K562 (cell line): ENCODE measurements at regions not wholly inside any gene's neighbourhood (a gene's known extent, or its start where the extent isn't known, plus 50 kb on each side); places are given as distances from the start of the nearest gene placed in this dataset.

ENCODE experiments used
- EHMT2 ChIP-seq: fragments of 450-650 bp; IDR thresholded peaks from 2 replicates; pipeline ENCODE4 v1.6.1; 2018; ENCODE audit warnings: antibody characterized with exemption
- ETS2 ChIP-seq: IDR thresholded peaks from 2 replicates; pipeline ENCODE4 v1.6.1; 2016; ENCODE audit warnings: borderline replicate concordance, missing genetic modification characterization, mild to moderate bottlenecking, moderate library complexity, missing compliant biosample characterization; ENCODE audit not compliant: poor library complexity, severe bottlenecking
- IFI16 ChIP-seq: fragments of 250-450 bp; sonication (Bioruptor Pico); IDR thresholded peaks from 2 replicates; pipeline ENCODE4 v2.1.2; 2022; ENCODE audit warnings: mild to moderate bottlenecking, inconsistent platforms
- STAT6 ChIP-seq: sonication (generic); formaldehyde crosslinking; IDR thresholded peaks from 2 replicates; pipeline ENCODE4 v1.8.1; 2023; ENCODE audit warnings: mild to moderate bottlenecking, missing genetic modification reagents
- ZKSCAN3 ChIP-seq: fragments of 250-450 bp; sonication (Bioruptor Pico); IDR thresholded peaks from 2 replicates; pipeline ENCODE4 v1.4.0; 2020
- TF ChIP-seq, protein P1 (sequence below), 3 experiments: IDR thresholded peaks in 2 of 3; conservative IDR thresholded peaks in 1 of 3; 2 replicates each; pipeline ENCODE4 v1.5.1; 2011 to 2012; ENCODE audit warnings: low read length in 3 of 3, mild to moderate bottlenecking in 3 of 3, control low read depth in 2 of 3, improper control_type of control experiment in 1 of 3, inconsistent platforms in 1 of 3, low read depth in 1 of 3, mixed read lengths in 1 of 3, moderate library complexity in 1 of 3; ENCODE audit not compliant: insufficient read depth in 2 of 3
- TF ChIP-seq, protein P2 (sequence below), 2 experiments: fragments of 450-650 bp; formaldehyde crosslinking in 1 of 2; IDR thresholded peaks; 2 replicates each; pipeline versions ENCODE4 v1.4.0 to v1.6.1; 2014 to 2020; ENCODE audit warnings: mild to moderate bottlenecking in 2 of 2, borderline replicate concordance in 1 of 2, low read depth in 1 of 2

DNA sequence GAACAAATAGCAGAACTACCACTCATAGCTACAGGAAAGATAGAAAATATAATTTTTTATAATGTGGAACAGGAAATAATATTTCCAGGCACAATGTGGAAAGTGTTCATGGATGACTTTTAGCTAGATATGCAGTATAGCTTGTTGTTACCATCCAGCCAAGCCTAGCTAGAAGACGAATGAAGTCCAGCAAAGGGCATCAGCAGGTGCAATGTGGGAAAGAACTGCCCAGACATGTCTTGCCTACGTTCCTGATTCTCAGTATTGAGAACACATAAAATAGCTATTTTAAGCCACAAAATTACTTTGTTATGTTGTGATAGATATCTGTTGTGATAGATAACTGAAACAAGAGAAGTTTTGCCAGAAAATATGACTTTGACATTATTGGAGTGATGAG is 1690.0 kb upstream of the LRRTM3 start:
- TF ChIP-seq, protein P1, sequence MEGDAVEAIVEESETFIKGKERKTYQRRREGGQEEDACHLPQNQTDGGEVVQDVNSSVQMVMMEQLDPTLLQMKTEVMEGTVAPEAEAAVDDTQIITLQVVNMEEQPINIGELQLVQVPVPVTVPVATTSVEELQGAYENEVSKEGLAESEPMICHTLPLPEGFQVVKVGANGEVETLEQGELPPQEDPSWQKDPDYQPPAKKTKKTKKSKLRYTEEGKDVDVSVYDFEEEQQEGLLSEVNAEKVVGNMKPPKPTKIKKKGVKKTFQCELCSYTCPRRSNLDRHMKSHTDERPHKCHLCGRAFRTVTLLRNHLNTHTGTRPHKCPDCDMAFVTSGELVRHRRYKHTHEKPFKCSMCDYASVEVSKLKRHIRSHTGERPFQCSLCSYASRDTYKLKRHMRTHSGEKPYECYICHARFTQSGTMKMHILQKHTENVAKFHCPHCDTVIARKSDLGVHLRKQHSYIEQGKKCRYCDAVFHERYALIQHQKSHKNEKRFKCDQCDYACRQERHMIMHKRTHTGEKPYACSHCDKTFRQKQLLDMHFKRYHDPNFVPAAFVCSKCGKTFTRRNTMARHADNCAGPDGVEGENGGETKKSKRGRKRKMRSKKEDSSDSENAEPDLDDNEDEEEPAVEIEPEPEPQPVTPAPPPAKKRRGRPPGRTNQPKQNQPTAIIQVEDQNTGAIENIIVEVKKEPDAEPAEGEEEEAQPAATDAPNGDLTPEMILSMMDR (IDR thresholded peaks at IDR 0.05 in 2 of 3, conservative IDR thresholded peaks at IDR 0.05 in 1 of 3; ENCODE audit: insufficient read depth in 2 of 3, low read depth in 1 of 3, low read length in 3 of 3): no peak
- TF ChIP-seq IFI16 (CRISPR knock-in tag) (no peak), STAT6 (no peak), EHMT2 (no peak), ZKSCAN3 (CRISPR knock-in tag) (no peak), ETS2 (no peak)
- TF ChIP-seq, protein P2, sequence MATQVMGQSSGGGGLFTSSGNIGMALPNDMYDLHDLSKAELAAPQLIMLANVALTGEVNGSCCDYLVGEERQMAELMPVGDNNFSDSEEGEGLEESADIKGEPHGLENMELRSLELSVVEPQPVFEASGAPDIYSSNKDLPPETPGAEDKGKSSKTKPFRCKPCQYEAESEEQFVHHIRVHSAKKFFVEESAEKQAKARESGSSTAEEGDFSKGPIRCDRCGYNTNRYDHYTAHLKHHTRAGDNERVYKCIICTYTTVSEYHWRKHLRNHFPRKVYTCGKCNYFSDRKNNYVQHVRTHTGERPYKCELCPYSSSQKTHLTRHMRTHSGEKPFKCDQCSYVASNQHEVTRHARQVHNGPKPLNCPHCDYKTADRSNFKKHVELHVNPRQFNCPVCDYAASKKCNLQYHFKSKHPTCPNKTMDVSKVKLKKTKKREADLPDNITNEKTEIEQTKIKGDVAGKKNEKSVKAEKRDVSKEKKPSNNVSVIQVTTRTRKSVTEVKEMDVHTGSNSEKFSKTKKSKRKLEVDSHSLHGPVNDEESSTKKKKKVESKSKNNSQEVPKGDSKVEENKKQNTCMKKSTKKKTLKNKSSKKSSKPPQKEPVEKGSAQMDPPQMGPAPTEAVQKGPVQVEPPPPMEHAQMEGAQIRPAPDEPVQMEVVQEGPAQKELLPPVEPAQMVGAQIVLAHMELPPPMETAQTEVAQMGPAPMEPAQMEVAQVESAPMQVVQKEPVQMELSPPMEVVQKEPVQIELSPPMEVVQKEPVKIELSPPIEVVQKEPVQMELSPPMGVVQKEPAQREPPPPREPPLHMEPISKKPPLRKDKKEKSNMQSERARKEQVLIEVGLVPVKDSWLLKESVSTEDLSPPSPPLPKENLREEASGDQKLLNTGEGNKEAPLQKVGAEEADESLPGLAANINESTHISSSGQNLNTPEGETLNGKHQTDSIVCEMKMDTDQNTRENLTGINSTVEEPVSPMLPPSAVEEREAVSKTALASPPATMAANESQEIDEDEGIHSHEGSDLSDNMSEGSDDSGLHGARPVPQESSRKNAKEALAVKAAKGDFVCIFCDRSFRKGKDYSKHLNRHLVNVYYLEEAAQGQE (IDR thresholded peaks at IDR 0.05; ENCODE audit: borderline replicate concordance): no peak
- TF ChIP-seq, protein P2 (CRISPR knock-in tag; IDR thresholded peaks at IDR 0.05; ENCODE audit: low read depth): no peak
